CD4-positive, alpha-beta T cell treated with Interleukin-4 for 4 hours (primary cell): ENCODE measurements at regions not wholly inside any gene's neighbourhood (a gene's known extent, or its start where the extent isn't known, plus 50 kb on each side); places are given as distances from the start of the nearest gene placed in this dataset.
"Not testable (repeated sequence)": the region's sequence is repeated elsewhere in the genome, so short reads cannot be mapped to it uniquely, and the experiment has no call there.

Experiments used
- DNase-seq: peaks from one replicate; pipeline ENCODE4 v3.0.0-alpha.2; 2020

DNA sequence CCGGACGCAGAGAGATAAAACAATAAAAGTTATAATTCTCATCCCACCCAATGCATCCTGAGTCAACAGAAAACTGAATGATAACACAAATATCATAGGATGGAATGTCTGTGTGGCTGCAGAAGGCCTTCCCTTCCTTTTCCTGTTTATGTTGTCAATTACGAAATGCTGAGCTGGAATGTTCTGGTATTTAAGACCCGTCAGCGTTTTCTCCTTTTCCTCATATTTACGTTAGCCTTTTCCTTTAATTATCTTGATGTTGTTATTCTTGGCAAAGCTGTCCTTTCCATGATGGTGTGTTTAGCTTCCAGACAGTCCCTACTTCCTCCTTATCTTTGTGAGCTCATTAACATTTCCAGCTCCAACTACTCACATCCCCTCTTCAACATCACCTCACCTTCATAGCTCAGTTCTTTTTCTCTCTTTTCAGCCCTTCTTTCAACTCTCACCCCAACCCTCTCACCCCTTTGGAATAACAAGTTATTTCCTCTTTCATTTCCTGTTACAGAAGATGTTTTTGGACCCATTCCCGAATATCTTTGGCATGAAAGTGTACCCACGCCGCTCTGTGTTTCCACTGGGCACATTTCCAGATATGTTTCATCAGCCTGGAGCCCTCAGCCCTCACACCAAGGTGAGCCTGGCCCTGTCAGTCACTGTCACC is 221.6 kb downstream of the NR2F1-AS1 start:
- DNase-seq, result no peak

DNA sequence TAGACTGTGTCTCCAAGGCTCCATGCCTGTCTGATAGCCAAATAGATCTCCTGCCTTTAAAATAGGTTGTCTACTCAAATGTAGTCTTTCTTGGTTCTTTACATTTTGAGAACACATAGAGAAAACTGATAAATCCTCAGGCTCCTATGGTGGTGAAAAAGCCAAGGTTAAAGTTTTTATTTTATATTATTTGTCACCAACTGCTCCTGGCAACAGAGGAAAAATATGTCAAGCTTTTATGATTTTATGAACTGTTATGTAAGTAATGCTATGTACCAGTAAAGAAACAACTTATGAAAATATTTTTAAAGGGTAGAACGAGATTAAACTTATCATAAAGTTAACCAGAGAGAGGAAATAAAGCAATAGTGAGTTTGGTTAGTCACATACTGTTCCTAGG is 222.8 kb downstream of the NR2F1-AS1 start:
- no peak for DNase-seq

DNA sequence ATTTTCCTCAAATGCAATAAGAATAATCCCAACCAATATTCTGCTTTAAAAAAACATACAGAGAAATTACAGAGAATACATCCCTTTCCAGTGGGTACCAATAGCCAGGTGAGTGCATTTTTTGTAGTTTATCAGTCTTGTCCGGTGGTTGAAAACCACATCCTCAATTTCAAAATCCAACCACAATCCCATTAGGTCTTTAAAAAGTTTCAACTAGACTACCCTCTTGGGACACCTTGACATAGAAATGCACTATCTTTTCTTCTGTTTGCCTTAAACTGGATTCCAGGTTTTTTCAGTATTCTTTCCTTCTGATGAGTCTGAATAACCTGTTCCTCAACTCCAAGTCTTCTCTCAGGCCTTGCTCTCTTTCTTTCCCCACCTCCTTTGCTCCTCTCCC is 223.3 kb downstream of the NR2F1-AS1 start:
- DNase-seq, result no peak

DNA sequence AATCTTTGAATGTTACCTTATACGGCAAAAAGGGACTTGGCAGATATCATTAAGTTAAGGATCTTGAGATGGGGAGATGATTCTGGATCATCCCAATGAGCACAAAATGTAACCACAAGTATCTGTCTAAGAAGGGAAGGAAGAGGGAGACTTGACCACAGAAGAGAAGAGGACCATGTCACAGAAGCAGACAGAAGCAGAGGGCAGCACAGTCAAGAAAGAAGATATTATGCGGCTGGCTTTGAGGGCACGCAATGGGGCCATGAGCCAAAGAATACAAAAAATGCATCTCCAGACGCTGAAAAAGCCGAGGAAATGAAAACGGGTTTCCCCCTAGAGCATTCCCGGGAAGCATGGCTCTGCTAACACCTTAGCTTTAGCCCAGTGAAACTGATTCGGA is 225.3 kb downstream of the NR2F1-AS1 start:
- no peak for DNase-seq

DNA sequence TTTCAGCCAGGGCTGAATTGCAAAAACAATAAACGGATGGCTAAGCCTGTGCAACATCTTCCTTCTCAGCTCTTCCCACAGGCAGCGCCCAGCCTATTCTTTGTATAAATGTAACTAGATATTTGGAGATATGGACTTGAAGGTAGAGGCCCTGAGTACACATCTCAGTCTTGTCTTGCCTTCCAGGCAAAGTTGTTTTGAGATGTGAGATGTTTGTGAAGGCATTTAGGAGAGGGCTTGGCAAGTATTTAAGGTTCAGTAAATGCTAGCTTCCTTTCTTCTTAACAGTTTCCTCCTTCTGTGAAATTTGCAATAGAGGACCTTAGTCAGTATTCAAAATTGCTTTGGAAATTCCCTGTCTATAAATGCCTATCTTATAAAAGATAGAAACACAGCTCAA is 228.8 kb downstream of the NR2F1-AS1 start:
- no peak for DNase-seq

DNA sequence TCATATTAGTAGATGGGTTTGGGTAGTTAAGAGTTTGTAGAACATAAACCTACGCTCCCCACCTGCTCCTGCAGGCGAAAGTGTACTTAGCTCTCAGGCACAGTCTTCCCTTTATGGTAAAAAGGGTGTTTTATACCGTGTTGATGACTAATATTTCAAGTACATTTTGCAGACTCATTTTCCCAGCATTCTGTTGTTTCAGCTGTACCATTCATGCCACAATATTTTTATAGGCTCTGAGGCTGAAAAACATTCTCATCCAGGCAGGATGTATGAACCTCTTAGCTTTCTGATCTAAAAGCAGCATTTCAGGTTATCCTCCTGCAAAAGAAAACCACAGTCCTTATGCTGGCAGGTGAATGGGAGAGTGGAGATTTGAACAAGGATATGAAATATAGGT is 231.4 kb downstream of the NR2F1-AS1 start:
- no peak for DNase-seq

DNA sequence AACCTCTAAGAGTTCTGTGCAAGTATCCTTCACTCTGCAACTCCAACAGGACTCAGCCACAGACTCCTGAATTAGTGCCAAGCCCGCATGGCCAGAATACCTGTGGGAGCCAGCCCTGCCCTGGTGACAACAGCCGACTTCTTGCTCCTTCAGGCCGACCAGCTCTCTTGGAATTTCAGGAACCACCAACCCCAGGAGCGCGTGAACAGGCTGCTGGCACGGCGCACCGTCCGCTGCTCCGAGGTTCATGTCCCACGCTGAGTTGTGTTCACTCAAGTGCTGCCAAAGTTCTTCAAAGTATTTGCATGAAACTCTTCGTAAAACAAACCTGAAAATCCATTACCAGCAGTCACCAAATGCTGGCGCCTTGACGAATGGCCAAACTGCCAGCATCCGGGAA is 232.8 kb downstream of the NR2F1-AS1 start:
- no peak for DNase-seq

DNA sequence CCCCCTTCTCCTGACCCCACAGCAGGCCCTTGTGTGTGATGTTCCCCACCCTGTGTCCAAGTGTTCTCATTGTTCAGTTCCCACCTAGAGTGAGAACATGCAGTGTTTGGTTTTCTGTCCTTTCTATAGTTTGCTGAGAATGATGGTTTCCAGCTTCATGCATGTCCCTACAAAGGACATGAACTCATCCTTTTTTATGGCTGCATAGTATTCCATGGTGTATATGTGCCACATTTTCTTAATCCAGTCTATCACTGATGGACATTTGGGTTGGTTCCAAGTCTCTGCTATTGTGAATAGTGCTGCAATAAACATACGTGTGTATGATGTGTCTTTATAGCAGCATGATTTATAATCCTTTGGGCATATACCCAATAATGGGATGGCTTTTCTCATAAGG is 234.2 kb downstream of the NR2F1-AS1 start:
- DNase-seq, result not testable (repeated sequence)

DNA sequence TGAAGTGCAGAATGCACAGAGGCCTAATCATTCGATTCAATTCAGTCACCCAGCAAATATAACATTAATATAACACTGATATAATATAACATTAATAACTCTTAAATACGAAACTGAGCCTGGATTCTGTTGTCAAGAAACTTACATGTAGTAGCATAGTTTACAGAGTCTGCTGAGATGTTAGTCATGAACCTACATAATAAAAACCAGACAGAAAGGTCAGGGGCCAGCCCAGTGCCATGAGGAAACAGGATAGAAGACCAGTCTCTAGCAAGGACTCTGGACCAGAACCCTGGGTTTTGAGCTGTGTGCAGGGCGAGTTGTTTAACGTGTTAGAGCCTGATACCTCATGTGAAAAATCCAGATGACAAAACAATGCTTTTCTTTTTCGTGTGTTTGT is 234.7 kb downstream of the NR2F1-AS1 start:
- no peak for DNase-seq

DNA sequence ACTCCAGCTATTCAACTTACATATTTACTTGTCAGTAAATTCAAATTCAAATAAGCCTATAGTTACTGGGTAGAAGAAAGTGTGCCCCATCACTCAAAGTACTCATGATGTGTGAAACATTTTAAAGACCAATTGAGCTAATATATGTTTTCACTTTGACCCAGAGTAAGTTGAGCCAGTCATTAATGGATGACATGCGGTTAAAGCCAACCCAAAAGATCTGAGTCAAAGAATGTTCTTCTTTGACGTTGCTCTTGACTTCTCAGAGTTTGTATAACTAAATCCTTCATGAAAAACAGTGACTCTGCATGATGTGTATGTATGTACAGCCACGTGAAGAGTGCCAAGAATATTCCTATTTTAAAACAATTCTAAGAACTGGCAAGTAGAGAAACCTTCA is 237.4 kb downstream of the NR2F1-AS1 start:
- DNase-seq, result no peak

DNA sequence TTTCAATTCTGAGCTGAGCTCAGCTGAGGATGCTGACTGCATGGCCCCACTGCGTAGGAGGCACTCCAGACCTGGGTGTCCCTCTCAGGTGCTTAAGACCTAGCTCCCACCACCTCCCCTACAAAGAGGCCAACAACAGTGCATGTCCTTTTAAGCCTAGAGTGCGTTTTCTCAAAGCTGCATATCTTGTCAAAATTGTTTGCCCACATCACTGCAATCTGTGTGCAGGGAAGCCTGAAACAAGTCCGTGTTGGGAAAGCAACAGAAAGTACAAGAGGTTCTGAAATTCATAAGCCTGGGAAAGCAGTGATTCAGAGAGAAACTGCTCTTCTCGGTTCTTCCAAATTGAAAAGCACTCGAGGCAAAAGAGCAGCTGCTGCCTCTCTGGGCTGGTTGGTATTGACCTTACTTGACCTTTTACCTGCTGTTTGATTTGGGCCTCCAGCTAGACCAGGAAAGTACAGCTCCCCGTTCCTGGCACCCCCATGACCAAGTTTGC is 238.4 kb downstream of the NR2F1-AS1 start:
- no peak for DNase-seq

DNA sequence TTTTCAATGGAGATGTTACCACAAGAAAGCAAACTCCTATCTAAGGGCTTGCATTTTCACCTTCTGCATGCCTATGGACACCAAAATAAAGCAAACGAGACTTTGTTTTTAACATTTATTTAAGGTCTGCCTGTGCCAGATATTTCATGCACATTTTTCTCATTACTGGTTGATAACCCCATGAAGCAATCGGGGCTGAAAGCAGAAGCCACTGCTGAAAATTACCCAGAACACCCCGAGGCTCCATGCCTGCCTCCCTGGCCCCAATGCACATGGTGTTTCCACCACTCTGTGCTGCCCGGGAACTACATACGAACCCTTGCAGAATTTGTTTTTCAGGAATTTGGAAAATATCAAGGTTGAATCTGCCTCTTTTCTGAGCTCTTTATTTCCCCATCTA is 240.1 kb downstream of the NR2F1-AS1 start:
- no peak for DNase-seq

DNA sequence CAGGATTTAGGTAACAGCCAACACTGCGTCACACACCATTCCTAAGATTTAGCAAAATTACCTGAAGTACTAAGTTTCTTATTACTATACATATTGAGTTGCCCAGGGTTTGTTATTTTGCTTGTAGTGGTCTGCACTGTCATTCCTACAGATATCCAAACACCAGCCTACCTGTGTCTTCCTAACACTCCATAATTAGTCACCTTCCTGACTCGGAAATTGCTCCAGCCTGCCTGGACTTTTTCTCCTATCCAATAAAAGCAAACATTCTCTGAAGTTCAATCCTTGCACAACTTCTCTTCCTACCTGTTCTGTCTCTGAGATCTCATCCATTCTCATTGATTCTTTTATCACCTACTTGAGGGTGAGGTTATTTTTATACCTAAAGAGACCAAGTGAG is 243.9 kb downstream of the NR2F1-AS1 start:
- DNase-seq, result no peak

DNA sequence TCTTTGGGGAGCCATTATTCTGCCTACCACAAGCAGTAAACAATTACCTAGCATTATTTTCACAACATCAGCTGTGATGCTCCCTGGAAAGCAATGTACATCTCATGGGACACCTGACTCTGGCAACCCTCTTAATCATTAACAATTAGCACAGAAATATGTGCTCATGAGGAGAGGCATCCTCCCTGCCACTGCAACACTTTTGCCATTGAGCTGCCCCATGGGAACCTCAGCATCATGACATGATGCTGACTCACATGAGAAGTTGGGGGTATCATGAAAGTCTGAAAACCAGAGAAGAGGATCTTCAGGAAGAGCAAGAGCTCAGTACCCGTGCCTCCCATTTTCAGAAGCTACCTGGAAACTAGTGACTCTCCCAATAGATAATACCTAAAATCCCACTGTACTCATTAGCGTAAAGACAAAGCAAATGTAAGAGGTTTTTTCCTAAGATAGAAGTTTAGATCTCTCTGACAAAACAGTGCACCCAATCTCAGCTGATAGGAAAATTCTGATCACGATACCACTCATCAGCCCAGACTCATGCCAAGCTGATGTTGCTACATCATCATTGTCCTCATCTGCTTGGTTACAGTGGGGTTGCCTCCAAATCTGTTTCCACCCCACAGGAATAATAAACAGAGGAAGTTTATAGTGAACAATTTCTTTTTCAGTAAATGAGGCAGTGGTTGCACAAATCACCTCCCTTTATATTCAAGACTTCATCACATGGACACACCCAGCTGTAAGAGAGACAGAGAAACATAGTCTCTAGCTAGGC is 244.5 kb downstream of the NR2F1-AS1 start:
- DNase-seq, result no peak

DNA sequence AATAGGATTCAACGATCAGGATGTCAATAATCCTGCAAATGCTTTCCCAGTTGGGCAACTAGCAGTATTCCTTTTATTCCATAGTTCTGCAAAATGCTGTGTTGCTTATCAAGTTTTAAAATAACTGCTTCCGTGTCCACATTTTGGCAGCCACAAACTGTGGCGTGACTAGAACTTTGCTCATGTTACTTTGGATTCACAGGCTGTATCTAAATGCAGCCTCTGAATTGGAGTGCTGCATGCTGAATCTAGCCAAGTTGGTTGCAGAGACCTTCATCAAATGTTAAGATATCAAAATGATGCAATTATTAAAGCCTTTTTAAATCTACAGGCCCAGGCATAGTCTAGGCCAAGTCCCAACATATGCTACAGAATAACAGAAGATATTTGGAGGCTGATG is 249.2 kb downstream of the NR2F1-AS1 start:
- no peak for DNase-seq

DNA sequence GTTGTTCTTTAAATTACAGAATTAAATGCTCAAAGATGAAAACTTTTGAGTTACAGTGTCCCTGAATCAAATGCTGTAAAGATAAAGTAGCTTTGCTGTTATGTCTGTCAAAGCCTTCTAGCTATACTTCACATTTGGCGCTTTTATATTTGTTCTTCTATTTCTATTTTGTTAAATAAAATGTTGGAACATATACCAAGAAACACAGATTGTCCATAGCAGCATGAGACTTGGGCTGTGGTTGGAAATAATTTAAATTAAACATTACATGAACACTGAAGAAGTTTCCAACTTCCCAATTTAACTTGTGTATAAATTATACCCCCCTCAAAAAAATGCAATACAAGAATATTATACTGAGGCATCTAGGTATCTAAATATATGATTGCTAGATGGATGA is 249.8 kb downstream of the NR2F1-AS1 start:
- DNase-seq, result no peak

DNA sequence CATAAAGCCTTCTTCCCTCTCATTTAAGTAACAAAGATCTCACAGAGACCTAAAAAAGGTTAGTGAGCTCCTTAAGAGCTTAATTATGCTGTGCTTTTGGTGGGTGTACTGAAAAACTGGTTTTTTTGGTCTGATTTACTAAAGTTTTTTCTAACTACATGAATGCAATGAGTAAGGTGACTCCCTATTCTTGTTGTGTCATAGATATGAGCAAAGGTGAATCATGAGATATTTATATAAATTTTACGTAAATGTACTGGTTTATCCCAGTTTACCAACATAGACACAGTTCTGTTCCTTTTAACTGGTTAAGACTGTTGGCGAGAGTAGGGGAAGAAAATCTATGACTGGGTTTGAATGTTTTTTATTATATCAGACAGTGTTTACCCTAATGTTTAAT is 250.5 kb downstream of the NR2F1-AS1 start:
- DNase-seq, result no peak

DNA sequence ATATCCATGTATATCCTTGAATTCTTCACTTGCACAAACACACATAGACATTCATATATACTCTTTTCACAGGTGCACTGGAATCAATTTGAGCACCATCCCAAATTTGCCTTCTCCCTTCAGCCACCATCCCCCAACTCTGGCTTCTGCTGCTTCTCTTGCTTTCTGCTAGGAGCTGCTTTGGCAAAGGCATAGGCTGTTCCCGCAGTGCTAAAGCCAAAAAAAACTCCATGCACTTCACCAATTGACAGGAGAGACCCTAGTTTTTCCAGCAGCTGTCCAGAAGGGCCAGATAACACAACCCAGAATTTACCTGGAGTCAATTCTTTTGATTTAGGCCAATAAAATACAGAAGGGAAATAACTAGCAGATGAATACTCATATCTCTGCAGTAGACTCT is 251.3 kb downstream of the NR2F1-AS1 start:
- DNase-seq, result no peak

DNA sequence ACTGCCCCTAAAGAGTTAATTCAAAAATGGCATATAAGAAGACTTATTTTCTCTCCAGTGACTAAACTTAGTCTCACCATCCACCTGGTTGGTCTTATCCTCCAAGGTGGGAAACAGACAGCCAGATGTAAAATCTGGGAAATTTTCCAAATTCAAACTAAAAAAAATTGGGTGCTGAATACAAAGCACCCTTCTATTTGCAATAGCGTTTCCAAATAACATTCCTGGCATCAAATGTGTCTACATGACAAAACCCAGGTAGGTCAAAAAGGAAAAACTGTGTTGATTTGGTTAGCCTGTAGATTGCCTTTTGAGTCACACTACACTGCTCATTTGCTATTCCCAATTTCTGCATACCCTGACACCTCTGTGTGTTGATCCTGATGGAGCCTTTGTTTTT is 252.2 kb downstream of the NR2F1-AS1 start:
- DNase-seq, result no peak

DNA sequence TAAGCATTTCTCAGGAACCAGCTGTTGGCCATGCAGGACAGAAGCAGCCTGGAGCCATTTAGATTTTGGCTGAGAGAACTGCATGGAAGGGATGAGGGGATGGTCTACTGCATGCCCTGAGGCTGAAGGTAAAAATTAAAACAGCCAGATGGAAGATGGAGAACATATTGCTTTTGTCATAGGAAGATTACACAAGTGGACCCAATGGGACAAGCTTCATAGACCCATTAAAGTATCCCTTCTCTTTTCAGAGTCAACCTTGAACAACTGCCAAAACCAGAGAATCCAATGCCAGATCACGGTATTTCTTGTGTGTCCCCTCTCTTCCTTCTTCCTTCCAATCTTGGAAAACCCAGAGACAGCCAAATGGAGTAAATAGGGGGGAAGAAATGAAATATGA is 253.4 kb downstream of the NR2F1-AS1 start:
- DNase-seq, result no peak

DNA sequence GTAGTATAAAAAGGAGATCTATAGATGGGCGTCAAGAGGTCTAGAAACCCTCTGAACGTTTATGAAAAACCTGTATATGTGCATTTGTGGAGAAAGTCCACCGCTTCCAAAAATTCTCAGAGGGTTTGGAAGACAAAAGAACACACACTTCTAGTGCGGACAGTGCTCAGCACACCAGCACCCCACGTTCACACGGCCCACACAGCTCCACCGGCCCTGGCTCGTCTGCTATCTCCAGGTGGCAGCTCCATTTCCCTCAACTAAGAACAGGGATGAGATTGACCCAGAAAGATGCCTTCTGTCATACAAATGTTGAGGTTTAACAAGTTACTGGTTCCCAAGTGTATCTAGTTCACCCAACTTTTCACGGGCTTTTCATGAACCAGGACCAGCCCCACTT is 255.1 kb downstream of the NR2F1-AS1 start:
- no peak for DNase-seq

DNA sequence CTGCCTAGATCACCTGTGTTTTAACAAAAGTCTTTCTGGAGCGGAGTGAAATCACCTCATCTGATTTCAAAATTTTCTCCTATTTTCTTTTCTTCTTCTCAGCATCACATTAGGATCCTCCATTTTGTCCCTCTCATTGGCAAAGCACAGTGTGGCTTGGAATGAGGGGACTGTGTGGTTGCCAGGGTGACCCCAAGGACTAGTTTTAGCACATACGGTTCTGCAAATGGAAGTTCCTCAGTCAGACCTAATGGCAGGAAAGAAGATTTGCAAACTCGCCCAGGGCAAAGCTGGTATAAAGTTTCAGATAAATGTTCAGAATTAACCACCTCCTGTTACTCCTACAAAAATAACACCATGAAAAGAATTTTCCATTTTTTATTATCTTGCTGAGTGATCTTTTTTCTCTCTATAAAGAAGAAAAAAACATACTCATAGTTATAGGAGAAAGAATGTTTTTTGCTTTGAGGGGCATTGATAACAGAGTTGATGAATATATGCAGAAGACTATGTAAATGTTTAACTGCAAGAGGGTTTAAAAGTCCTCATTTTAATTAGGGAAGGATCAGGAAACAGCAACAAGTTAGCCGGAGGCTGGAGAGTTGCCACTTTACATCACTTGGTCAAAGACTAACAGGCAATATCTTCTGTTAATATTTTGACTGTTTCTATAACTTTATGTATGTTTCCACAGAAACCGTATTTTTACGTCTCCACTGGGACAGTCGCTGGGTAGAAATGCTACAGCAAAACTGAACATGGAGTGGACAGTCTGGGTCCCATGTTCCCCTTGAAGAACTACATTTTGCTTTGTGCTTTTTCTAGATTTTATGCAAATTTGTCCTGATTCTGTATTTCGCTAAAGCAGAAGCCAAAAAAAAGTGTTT is 257.8 kb downstream of the NR2F1-AS1 start:
- DNase-seq, result no peak

DNA sequence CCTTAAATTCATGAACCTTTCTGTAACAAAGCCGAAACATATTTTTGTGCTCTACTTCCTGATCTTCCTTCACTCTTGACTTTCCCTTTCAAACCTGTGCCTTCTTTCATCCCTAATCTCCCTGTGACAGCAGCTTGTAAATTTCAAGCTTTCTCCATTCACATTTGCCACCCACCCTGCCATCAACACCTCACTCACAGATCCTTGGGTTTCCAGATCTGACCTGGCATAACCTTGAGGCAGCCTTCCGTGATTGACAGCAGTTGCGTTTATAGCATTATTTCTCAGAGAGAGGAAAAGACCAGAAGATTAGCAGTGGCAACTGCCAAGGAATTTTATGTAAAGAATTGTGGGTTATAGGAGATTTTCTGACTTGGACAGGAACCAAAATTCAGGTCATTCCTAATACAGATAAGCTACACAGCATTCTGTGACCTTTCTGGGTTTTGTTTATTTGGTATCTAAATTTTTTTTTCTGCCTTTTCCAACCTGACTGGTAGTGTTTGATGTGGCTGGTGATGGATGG is 260.0 kb downstream of the NR2F1-AS1 start:
- DNase-seq, result no peak
